KMS-11 (cell line): ENCODE measurements at regions not wholly inside any gene's neighbourhood (a gene's known extent, or its start where the extent isn't known, plus 50 kb on each side); places are given as distances from the start of the nearest gene placed in this dataset.

Experiments
- H2AFZ ChIP-seq: fragments of 200-600 bp; sonication (generic); 2 replicates; pipeline ENCODE4 v1.6.1; 2016; ENCODE audit warnings: antibody characterized with exemption, mixed run types, low read depth
- H3K27ac ChIP-seq: fragments of 200-600 bp; sonication (generic); 2 replicates; pipeline ENCODE4 v1.6.1; 2016; ENCODE audit warnings: mild to moderate bottlenecking, mixed run types
- H3K27me3 ChIP-seq: fragments of 200-600 bp; sonication (generic); 2 replicates; pipeline ENCODE4 v1.6.1; 2017; ENCODE audit warnings: mild to moderate bottlenecking, low read depth, mixed run types, moderate library complexity; ENCODE audit not compliant: insufficient read depth
- H3K36me3 ChIP-seq: fragments of 200-600 bp; sonication (generic); 2 replicates; pipeline ENCODE4 v1.6.1; 2017; ENCODE audit warnings: mild to moderate bottlenecking, mixed run types; ENCODE audit not compliant: insufficient read depth
- H3K4me1 ChIP-seq: fragments of 200-600 bp; sonication (generic); 2 replicates; pipeline ENCODE4 v1.6.1; 2016; ENCODE audit warnings: mild to moderate bottlenecking, low read depth, mixed run types; ENCODE audit not compliant: poor library complexity, severe bottlenecking
- H3K4me2 ChIP-seq: fragments of 200-600 bp; sonication (generic); 2 replicates; pipeline ENCODE4 v1.7.0; 2016; ENCODE audit warnings: mild to moderate bottlenecking, mixed run types
- H3K4me3 ChIP-seq: fragments of 200-600 bp; sonication (generic); IDR thresholded peaks from 2 replicates; pipeline ENCODE4 v1.6.1; 2017; ENCODE audit warnings: low read depth, low read length, mixed read lengths; ENCODE audit not compliant: insufficient read depth
- H3K79me2 ChIP-seq: fragments of 200-600 bp; sonication (generic); 2 replicates; pipeline ENCODE4 v1.6.1; 2016; ENCODE audit warnings: low read depth, mixed run types; ENCODE audit not compliant: insufficient read depth
- H3K9ac ChIP-seq: fragments of 200-600 bp; sonication (generic); 2 replicates; pipeline ENCODE4 v1.6.1; 2016; ENCODE audit warnings: mild to moderate bottlenecking, mixed run types
- H4K20me1 ChIP-seq: fragments of 200-600 bp; sonication (generic); 2 replicates; pipeline ENCODE4 v1.6.1; 2016; ENCODE audit warnings: mild to moderate bottlenecking, mixed run types; ENCODE audit not compliant: insufficient read depth
- TF ChIP-seq, protein P1 (sequence below): fragments of 200-600 bp; sonication (generic); conservative IDR thresholded peaks from 2 replicates; pipeline ENCODE4 v1.6.1; 2017; ENCODE audit warnings: low read depth, mild to moderate bottlenecking, antibody characterized with exemption, low read length, moderate library complexity, mixed read lengths

DNA sequence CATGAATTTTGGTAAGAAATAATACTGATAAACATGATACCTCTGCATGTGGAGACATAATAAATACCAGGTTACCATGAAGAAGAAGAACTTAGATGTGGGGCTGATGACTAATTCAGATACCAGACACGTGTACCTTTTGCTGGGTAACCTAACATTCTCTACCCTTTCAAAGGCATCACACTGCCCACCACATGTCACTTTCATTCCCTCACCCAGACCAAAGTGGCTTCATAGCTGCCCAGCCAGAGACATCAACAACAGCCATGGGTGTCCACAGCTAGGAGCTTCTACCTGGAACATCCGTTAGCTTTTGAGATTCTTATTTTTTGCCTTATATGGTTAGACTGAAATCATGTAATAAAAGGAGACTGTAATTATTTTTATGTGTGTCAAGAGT, 396.8 kb downstream of the MED10 start:
- no peaks in the 10 kb centered on the region for H4K20me1 ChIP-seq
- no peak overlapping the region for H3K27ac ChIP-seq
- TF ChIP-seq, protein P1, sequence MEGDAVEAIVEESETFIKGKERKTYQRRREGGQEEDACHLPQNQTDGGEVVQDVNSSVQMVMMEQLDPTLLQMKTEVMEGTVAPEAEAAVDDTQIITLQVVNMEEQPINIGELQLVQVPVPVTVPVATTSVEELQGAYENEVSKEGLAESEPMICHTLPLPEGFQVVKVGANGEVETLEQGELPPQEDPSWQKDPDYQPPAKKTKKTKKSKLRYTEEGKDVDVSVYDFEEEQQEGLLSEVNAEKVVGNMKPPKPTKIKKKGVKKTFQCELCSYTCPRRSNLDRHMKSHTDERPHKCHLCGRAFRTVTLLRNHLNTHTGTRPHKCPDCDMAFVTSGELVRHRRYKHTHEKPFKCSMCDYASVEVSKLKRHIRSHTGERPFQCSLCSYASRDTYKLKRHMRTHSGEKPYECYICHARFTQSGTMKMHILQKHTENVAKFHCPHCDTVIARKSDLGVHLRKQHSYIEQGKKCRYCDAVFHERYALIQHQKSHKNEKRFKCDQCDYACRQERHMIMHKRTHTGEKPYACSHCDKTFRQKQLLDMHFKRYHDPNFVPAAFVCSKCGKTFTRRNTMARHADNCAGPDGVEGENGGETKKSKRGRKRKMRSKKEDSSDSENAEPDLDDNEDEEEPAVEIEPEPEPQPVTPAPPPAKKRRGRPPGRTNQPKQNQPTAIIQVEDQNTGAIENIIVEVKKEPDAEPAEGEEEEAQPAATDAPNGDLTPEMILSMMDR = no peak

DNA sequence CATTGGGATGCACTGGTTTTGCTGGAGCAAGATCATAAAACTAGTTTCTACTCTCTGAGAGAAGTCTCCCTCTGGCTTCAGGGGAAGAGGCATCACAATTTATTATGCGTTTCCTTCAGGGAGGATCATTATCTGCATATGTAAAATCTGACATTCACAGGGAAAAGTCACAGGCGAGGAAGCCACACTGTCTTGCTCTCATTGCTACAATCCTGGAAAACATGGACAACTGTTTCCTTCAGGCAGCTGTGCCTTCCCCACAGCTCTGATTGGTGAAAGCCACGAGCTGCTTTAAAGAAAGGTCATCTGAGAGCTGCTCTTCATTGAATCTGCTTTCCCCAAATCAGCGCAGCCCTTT, 397.8 kb downstream of the MED10 start:
- no peaks in the 10 kb centered on the region for H3K27me3 ChIP-seq
- H4K20me1 ChIP-seq = no peaks in the 10 kb centered on the region
- peak overlapping the region; percentile 88 for H3K27ac ChIP-seq
- peak overlapping the region; percentile 83; the same call in 1 of the 2 replicates for H2AFZ ChIP-seq
- H3K4me3 ChIP-seq = no peak overlapping the region
- no peak overlapping the region; the same call in 1 of the 2 replicates for H3K9ac ChIP-seq
- H3K4me2 ChIP-seq = peak overlapping the region; percentile 61
- H3K79me2 ChIP-seq = no peaks in the 10 kb centered on the region
- TF ChIP-seq, protein P1 = no peak
- H3K36me3 ChIP-seq = no peaks in the 10 kb centered on the region
- peaks cover 59% of the 10 kb centered on the region for H3K4me1 ChIP-seq

More for the DNA sequence above, 396.8 kb downstream of the MED10 start:
- H3K9ac ChIP-seq = no peak overlapping the region
- H3K27me3 ChIP-seq = no peaks in the 10 kb centered on the region
- no peak overlapping the region for H2AFZ ChIP-seq
- H3K36me3 ChIP-seq = no peaks in the 10 kb centered on the region
- H3K4me2 ChIP-seq = no peak overlapping the region
- no peaks in the 10 kb centered on the region for H3K79me2 ChIP-seq
- H3K4me1 ChIP-seq = peaks cover 59% of the 10 kb centered on the region
- no peak overlapping the region for H3K4me3 ChIP-seq

DNA sequence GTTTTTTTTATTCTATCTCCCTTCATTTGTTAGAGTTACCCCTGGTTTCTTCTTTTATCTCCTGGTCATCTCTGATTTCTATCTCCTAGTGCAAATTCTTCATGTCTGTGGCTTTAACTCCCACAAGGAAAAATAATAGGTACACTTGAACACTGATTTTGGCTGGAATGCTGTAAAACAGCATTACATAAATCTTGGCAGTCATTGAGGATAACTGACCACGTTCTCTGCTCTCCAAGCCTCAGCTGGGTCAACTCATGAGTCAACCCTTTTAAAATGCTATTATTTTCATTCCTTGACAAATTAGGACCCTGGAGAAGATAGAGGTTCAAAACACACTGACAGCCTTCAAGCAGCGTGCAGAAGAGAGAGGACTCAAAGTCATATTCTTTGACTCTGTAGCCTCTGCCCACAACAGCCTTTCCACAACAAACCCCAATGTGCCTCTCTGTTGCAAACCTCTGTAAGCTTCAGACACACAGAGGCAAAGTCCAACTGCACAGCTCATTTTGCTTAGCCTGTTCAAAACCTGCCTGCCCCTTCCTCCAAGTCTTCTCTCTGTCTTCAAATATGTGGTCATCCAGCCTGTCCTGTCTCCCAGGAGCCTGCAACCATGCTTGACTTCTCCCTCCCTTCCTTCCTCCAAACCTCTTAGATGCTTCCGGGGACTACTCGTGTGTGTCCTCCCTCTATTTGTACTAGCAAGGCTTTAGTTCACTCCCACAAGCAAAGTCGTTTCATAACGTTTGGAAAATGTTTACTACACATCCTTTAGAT, 398.4 kb downstream of the MED10 start:
- Histone ChIP-seq H3K36me3 (no peaks in the 10 kb centered on the region), H2AFZ (peak overlapping the region; percentile 83), H3K27ac (peak overlapping the region; percentile 88), H3K4me2 (peak overlapping the region; percentile 61), H3K27me3 (no peaks in the 10 kb centered on the region), H3K4me3 (no peak overlapping the region), H3K4me1 (peaks cover 57% of the 10 kb centered on the region), H3K9ac (peak overlapping the region; percentile 43; the same call in 1 of the 2 replicates), H4K20me1 (no peaks in the 10 kb centered on the region), H3K79me2 (no peaks in the 10 kb centered on the region)
- TF ChIP-seq, protein P1 = no peak

DNA sequence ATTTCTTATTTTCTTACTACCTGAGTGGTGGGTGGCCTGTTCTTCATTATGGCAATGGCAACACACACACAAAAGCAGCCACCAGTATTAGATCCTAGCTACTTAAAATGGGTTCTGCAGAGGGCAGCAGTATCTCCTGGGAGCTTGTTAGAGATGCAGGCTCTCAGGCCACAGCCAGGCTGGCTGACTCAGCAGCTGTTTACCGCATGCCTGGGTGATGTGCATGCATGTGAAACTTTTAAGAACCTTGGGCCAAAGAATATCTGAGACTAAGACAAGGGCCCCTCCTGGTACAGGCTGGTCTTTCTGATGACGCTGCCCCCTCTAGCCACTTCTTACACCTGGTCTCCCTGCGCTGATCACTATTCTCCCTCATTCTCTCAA, 399.0 kb downstream of the MED10 start:
- Histone ChIP-seq H3K9ac (peak overlapping the region; percentile 43), H2AFZ (peak overlapping the region; percentile 83), H3K27me3 (no peaks in the 10 kb centered on the region), H3K36me3 (no peaks in the 10 kb centered on the region), H3K4me2 (peak overlapping the region; percentile 61), H3K27ac (peak overlapping the region; percentile 88), H3K79me2 (no peaks in the 10 kb centered on the region), H4K20me1 (no peaks in the 10 kb centered on the region), H3K4me1 (peaks cover 52% of the 10 kb centered on the region), H3K4me3 (no peak overlapping the region)
- TF ChIP-seq, protein P1 = no peak
